Kidney (tissue), 13 donors: ENCODE measurements at regions not wholly inside any gene's neighbourhood (a gene's known extent, or its start where the extent isn't known, plus 50 kb on each side); places are given as distances from the start of the nearest gene placed in this dataset.

ENCODE experiments used
- DNase-seq, 5 donors: peaks; one replicate each; pipeline ENCODE4 v3.0.0-alpha.2; 2013 to 2020
- FAIRE-seq: peaks from 2 replicates; lab custom pipeline; 2012; peaks lifted over from hg19 to GRCh38; lab: Jason Lieb, UNC
- H3K27ac ChIP-seq, 2 donors: one replicate each; pipeline ENCODE4 v1.7.0; 2013; ENCODE audit warnings: low read depth in 2 of 2, low read length in 2 of 2, inconsistent platforms in 1 of 2
- H3K27me3 ChIP-seq: one replicate; pipeline ENCODE4 v1.7.1; 2013; ENCODE audit warnings: low read length, inconsistent platforms; ENCODE audit not compliant: control insufficient read depth, insufficient read depth
- H3K36me3 ChIP-seq, 3 donors: one replicate each; pipeline versions ENCODE4 v1.7.0 to v1.7.1; 2013; ENCODE audit warnings: low read length in 3 of 3, control low read depth in 1 of 3, inconsistent platforms in 1 of 3; ENCODE audit not compliant: insufficient read depth in 3 of 3, control insufficient read depth in 2 of 3
- H3K4me1 ChIP-seq, 3 donors: one replicate each; pipeline versions ENCODE4 v1.7.0 to v1.7.1; 2013; ENCODE audit warnings: low read length in 3 of 3, inconsistent platforms in 1 of 3, low read depth in 1 of 3; ENCODE audit not compliant: control insufficient read depth in 2 of 3, insufficient read depth in 2 of 3
- H3K4me3 ChIP-seq, 3 donors: one replicate each; pipeline versions ENCODE4 v1.7.0 to v1.8.1; 2013; ENCODE audit warnings: low read length in 3 of 3, control low read depth in 1 of 3, inconsistent platforms in 1 of 3
- H3K9ac ChIP-seq, 3 donors: one replicate each; pipeline versions ENCODE4 v1.7.0 to v1.7.1; 2013; ENCODE audit warnings: low read length in 3 of 3, control low read depth in 1 of 3, inconsistent platforms in 1 of 3
- H3K9me3 ChIP-seq, 3 donors: one replicate each; pipeline versions ENCODE4 v1.7.0 to v1.7.1; 2013; ENCODE audit warnings: low read length in 3 of 3, control low read depth in 1 of 3, inconsistent platforms in 1 of 3; ENCODE audit not compliant: control insufficient read depth in 2 of 3, insufficient read depth in 1 of 3
- intact Hi-C: fragments of 100-400 bp; cut with DNase I; formaldehyde crosslinking; loops from one replicate; pipeline ENCODE4 v1.11.1; 2022
- TF ChIP-seq, protein P1 (sequence below): IDR thresholded peaks from 3 replicates; pipeline ENCODE4 v1.5.1; 2012; ENCODE audit warnings: mild to moderate bottlenecking, moderate library complexity, borderline replicate concordance; ENCODE audit not compliant: insufficient read depth; ENCODE audit errors: extremely low read depth
- donor health status: control.
- donor health status: control.
- donor health status: control.
- donor health status: control.
- donor health status: control.
- donor health status: DM: yes; HTN: yes; CAD: no.
- donor health status: Normal renal cell carcinoma (clear cell type).

DNA sequence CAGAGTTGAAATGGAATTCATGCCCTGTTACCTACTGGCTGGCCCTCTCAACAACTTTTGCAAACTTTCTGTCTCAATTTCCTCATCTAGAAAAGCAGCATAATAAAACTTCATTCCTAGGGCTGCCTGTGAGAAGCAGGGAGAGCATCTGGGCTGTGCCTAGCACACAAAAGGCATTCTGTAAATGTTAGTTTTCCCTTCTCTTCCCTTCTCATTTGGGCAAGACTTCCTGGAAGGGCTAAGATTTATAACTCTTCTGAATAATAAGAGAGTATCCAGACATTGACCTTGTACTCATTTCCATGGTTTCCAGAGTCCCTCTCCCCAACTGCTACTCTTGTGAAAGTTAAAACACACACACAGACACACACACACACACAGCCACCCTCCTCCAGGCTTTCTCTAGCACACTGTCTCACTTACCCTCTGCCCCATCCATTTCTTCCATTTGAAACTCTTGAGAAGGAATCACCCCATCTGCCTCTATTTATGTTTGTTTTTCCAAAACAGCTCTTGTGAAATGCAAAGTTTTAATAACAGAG is 302.1 kb downstream of the SMAD2 start:
- no peak overlapping the region for H3K27ac ChIP-seq
- H3K9me3 ChIP-seq = no peaks in the 10 kb centered on the region
- H3K4me3 ChIP-seq = no peak overlapping the region
- TF ChIP-seq, protein P1, sequence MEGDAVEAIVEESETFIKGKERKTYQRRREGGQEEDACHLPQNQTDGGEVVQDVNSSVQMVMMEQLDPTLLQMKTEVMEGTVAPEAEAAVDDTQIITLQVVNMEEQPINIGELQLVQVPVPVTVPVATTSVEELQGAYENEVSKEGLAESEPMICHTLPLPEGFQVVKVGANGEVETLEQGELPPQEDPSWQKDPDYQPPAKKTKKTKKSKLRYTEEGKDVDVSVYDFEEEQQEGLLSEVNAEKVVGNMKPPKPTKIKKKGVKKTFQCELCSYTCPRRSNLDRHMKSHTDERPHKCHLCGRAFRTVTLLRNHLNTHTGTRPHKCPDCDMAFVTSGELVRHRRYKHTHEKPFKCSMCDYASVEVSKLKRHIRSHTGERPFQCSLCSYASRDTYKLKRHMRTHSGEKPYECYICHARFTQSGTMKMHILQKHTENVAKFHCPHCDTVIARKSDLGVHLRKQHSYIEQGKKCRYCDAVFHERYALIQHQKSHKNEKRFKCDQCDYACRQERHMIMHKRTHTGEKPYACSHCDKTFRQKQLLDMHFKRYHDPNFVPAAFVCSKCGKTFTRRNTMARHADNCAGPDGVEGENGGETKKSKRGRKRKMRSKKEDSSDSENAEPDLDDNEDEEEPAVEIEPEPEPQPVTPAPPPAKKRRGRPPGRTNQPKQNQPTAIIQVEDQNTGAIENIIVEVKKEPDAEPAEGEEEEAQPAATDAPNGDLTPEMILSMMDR = no peak
- peak in 2 of 5 donors; percentile 7 to 23 for DNase-seq
- intact Hi-C loops = no loop called here
- FAIRE-seq = no peak
- H3K9ac ChIP-seq = no peak overlapping the region
- no peaks in the 10 kb centered on the region for H3K4me1 ChIP-seq
- no peaks in the 10 kb centered on the region for H3K36me3 ChIP-seq
- H3K27me3 ChIP-seq = no peaks in the 10 kb centered on the region

DNA sequence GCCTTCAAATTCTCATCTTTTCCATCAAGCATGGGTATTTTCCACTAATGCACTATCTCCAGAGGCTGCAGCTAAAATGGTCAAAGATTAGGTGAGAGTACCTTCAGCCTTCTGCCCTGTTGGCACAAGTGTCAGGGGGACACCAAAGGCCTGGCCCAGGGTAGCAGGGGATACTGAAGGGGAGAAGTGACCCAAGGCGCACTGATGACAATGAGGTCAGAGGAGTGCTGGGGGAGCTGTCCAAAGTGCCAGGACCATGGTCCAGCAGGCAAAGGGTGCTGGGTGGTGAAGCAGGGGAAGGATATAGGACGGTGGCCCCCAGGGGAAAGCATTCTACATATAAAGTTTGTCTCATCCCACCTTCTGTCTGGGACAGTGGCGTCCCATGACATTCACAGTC is 303.4 kb downstream of the SMAD2 start:
- H3K27me3 ChIP-seq = no peaks in the 10 kb centered on the region
- TF ChIP-seq, protein P1 = no peak
- H3K4me1 ChIP-seq = no peaks in the 10 kb centered on the region
- DNase-seq (no peak), FAIRE-seq (no peak)
- H3K36me3 ChIP-seq = no peaks in the 10 kb centered on the region
- intact Hi-C loops = no loop called here
- H3K4me3 ChIP-seq = no peak overlapping the region
- no peak overlapping the region for H3K9ac ChIP-seq
- no peak overlapping the region for H3K27ac ChIP-seq
- H3K9me3 ChIP-seq = no peaks in the 10 kb centered on the region

DNA sequence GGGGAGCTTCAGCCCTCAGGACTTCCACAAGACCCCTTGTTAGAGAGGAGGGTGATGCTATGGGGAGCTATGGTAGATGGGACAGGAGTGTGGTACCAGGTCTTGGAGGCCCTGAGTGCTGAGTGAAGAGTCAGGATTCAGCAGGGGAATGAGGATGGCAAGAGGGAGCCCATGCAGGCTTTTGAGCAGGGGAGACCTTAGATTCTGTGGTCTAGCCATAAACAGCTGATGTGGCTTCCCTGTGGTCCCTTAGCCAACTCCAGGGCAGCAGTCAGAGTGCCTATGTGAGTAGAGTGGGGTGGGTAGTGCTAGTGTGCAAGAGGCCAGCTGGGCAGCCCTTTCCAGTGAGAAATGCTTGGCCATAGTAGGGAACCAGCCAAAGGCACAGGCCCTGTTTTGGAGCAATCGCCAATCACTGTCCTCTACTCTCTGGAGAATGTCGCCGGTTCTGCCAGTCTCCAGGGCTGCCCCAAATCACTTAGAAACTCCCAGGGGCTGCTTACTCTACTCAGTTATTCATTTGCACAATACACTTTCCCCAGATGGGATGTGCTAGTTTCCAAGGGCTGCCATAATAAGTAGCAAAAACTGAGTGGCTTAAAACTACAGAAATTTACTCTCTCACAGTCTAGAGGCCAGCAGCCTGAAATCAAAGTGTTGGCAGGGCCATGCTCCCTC is 310.5 kb downstream of the SMAD2 start:
- Histone ChIP-seq H3K27ac (no peak overlapping the region), H3K4me1 (no peaks in the 10 kb centered on the region), H3K36me3 (no peaks in the 10 kb centered on the region), H3K9ac (no peak overlapping the region), H3K9me3 (no peaks in the 10 kb centered on the region), H3K27me3 (no peaks in the 10 kb centered on the region), H3K4me3 (no peak overlapping the region)
- FAIRE-seq (no peak), DNase-seq (no peak)
- TF ChIP-seq, protein P1 = no peak
- intact Hi-C loops = no loop called here
